Stomach (tissue), 8 donors: ENCODE measurements at regions not wholly inside any gene's neighbourhood (a gene's known extent, or its start where the extent isn't known, plus 50 kb on each side); places are given as distances from the start of the nearest gene placed in this dataset.

Source experiments
- DNase-seq, 2 donors: peaks; one replicate each; pipeline versions ENCODE4 v3.0.0 to v3.0.0-alpha.2; 2013 to 2019
- H3K27ac ChIP-seq, 5 donors: fragments of 200-600 bp in 4 of 5; sonication (generic) in 4 of 5; one replicate each; pipeline ENCODE4 v1.5.1; 2013 to 2019; ENCODE audit warnings: mild to moderate bottlenecking in 1 of 5, moderate library complexity in 1 of 5
- H3K27me3 ChIP-seq, 3 donors: fragments of 200-600 bp; sonication (generic); one replicate each; pipeline ENCODE4 v1.5.1; 2017 to 2019; ENCODE audit warnings: mixed run types in 1 of 3
- H3K36me3 ChIP-seq, 4 donors: fragments of 200-600 bp; sonication (generic); 1 replicate in 3 of 4; 2 replicates in 1 of 4; pipeline ENCODE4 v1.5.1; 2016 to 2019
- H3K4me1 ChIP-seq, 4 donors: fragments of 200-600 bp; sonication (generic); one replicate each; pipeline ENCODE4 v1.5.1; 2016 to 2019
- H3K4me3 ChIP-seq, 4 donors: fragments of 200-600 bp; sonication (generic) in 3 of 4; one replicate each; pipeline ENCODE4 v1.5.1; 2016 to 2019; ENCODE audit warnings: mild to moderate bottlenecking in 1 of 4
- H3K9me3 ChIP-seq, 4 donors: fragments of 200-600 bp; sonication (generic); one replicate each; pipeline ENCODE4 v1.5.1; 2016 to 2019
- EP300 ChIP-seq: sonication (generic); formaldehyde crosslinking; IDR thresholded peaks from one replicate; pipeline ENCODE4 v1.6.1; 2017; ENCODE audit warnings: antibody characterized with exemption
- POLR2A ChIP-seq, 4 donors: fragments of 450-650 bp; IDR thresholded peaks; one replicate each; pipeline ENCODE4 v1.6.1; 2016; ENCODE audit warnings: antibody characterized with exemption in 4 of 4, control low read depth in 2 of 4, mild to moderate bottlenecking in 1 of 4, moderate library complexity in 1 of 4
- POLR2AphosphoS5 ChIP-seq, 3 donors: sonication (generic); formaldehyde crosslinking; IDR thresholded peaks; one replicate each; pipeline ENCODE4 v1.6.1; 2016; ENCODE audit warnings: antibody characterized with exemption in 3 of 3
- WGBS, 5 donors: extraction: QIAGEN DNeasy Blood & Tissue Kit in 3 of 5; methylation state at CpG; one replicate each; pipeline versions ENCODE4 v1.1.5 to v1.1.7; 2013 to 2018; 5-methylcytosine and 5-hydroxymethylcytosine counted together
- intact Hi-C: fragments of 100-400 bp; cut with DNase I; formaldehyde crosslinking; loops from one replicate; pipeline ENCODE4 v1.15.1; 2023; ENCODE audit warnings: low total_unique reads
- TF ChIP-seq, protein P1 (sequence below), 7 experiments: fragments of 450-650 bp in 4 of 7; fragments of 200-600 bp in 3 of 7; sonication (generic) in 3 of 7; IDR thresholded peaks; one replicate each; pipeline ENCODE4 v1.5.1; 2016 to 2019; ENCODE audit warnings: antibody characterized with exemption in 7 of 7, control low read depth in 2 of 7, mild to moderate bottlenecking in 1 of 7
- donor health status: healthy with polysubstance abuse.
- donor health status: Bipolar disorder and iron deficiency.
- donor health status: healthy.

DNA sequence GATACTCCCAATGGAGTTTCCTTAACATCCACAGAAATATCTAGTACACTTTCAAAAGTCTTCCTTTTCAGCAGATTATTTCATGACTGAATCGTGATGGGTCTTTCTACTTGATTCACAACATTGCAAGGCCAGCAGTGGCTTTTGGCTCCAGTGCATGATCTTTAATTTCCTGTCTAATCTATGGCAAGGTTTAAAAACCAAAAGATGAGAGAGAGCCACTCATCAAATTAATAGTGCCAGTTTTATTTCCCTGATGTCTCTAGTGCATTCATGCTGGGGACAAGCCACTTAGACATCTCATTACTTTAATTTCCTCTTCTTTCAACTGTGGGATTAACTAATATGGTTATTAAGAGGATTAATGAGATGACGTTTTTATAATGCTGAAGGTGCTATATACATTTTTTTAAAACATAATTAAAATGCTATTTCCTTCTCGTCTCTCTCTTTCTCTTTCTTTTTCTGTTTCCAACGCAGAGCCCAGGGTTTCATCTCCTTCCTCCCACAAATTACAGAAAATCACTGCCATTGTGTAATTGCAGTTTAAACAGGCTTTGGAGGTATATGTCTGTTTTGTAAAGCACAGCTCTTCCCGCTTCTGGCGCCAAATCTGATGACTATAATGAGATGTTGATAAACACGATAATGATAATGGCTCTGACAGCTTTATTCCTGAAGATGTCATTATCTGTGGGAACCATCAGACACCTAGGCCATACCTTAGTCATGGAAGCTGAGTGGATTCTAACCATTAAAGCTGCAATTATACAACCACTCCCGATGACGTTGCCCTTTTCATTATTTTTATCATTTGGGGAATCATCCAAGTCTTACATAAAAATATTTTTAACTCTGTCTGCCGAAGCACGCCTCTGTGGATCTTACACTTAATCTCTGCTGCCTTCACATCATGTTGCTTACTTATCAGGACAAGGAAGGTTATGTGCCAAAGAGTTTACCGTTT, 103.1 kb upstream of the PPM1H start:
- no peak overlapping the region for H3K4me3 ChIP-seq
- H3K27ac ChIP-seq, result no peak overlapping the region
- H3K9me3 ChIP-seq, result no peaks in the 10 kb centered on the region
- 62 to 69% (median 64%) methylated on average over 12 of the region's 12 CpGs for WGBS, 5 donors
- no peak for TF ChIP-seq POLR2AphosphoS5 (IDR thresholded peaks at IDR 0.05)
- no peak for TF ChIP-seq POLR2A (IDR thresholded peaks at IDR 0.05)
- TF ChIP-seq EP300, result no peak
- TF ChIP-seq, protein P1, sequence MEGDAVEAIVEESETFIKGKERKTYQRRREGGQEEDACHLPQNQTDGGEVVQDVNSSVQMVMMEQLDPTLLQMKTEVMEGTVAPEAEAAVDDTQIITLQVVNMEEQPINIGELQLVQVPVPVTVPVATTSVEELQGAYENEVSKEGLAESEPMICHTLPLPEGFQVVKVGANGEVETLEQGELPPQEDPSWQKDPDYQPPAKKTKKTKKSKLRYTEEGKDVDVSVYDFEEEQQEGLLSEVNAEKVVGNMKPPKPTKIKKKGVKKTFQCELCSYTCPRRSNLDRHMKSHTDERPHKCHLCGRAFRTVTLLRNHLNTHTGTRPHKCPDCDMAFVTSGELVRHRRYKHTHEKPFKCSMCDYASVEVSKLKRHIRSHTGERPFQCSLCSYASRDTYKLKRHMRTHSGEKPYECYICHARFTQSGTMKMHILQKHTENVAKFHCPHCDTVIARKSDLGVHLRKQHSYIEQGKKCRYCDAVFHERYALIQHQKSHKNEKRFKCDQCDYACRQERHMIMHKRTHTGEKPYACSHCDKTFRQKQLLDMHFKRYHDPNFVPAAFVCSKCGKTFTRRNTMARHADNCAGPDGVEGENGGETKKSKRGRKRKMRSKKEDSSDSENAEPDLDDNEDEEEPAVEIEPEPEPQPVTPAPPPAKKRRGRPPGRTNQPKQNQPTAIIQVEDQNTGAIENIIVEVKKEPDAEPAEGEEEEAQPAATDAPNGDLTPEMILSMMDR (IDR thresholded peaks at IDR 0.05), result no peak
- no peaks in the 10 kb centered on the region for H3K27me3 ChIP-seq
- no peaks in the 10 kb centered on the region for H3K4me1 ChIP-seq
- no peaks in the 10 kb centered on the region for H3K36me3 ChIP-seq
- no peak for DNase-seq
- intact Hi-C loops, result no loop called here

DNA sequence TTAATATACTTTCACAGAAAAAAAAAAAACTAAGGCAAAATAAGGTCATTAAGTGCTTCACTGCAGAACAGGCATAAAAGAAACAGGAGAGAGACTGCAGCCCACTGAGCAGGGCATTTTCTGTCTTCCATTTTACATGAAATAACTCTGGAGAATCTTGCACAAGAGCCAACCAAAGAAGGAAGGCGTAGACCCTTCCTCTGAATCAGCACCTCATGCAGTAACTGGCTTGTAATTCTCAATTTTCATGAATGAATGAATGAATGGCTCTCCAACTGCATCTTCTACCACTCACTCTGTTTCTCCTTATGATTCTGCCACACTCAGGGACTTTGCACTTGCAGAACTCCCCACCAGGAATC, 102.0 kb upstream of the PPM1H start:
- DNase-seq, result no peak
- Histone ChIP-seq H3K4me1 (no peaks in the 10 kb centered on the region), H3K4me3 (no peak overlapping the region), H3K9me3 (no peaks in the 10 kb centered on the region), H3K27me3 (no peaks in the 10 kb centered on the region), H3K27ac (no peak overlapping the region), H3K36me3 (no peaks in the 10 kb centered on the region)
- intact Hi-C loops, result no loop called here
- 69 to 92% (median 78%) methylated on average over 1 of the region's 1 CpG for WGBS, 5 donors
- TF ChIP-seq POLR2A (IDR thresholded peaks at IDR 0.05) (no peak), POLR2AphosphoS5 (IDR thresholded peaks at IDR 0.05) (no peak), EP300 (no peak)
- TF ChIP-seq, protein P1 (IDR thresholded peaks at IDR 0.05), result no peak

DNA sequence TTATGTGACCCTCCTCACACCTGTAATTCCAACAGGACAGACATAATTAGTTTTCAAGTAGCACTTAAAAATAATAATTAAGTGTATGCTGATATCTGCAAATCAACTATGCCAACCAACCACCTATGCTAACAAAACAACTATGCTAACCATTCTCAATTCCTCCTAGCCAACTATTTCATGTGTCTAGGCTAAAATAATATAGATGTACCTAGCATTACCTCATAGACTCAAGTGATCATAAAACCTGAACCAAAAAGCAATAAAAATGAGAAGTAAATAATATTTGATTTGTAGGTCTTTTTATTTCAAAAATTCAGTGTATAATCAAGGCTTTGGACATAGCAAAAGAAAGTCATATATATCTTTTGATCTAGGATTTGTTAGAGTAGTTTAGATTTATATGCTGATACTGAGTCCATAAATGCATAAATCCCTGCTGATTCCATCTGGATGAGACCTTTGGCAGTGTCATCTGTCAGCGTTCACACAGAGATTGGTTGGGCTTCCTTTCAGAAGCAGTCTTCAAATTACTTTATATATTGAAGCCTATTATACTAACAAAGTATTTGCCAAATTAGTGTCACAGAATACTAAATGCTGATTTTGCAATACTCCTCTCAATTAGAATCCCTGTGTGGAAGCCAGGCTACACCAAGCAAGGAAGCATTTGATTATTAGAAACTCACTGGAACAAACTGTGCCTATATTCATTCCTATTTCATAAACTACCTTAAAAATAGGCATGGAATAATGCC, 101.4 kb upstream of the PPM1H start:
- Histone ChIP-seq H3K27ac (no peak overlapping the region), H3K4me3 (no peak overlapping the region), H3K36me3 (no peaks in the 10 kb centered on the region), H3K9me3 (no peaks in the 10 kb centered on the region), H3K27me3 (no peaks in the 10 kb centered on the region), H3K4me1 (no peaks in the 10 kb centered on the region)
- intact Hi-C loops, result no loop called here
- 79 to 88% (median 84%) methylated on average over 1 of the region's 1 CpG for WGBS, 5 donors
- TF ChIP-seq POLR2AphosphoS5 (IDR thresholded peaks at IDR 0.05) (no peak), EP300 (no peak), POLR2A (IDR thresholded peaks at IDR 0.05) (no peak)
- TF ChIP-seq, protein P1 (IDR thresholded peaks at IDR 0.05), result no peak
- no peak for DNase-seq

DNA sequence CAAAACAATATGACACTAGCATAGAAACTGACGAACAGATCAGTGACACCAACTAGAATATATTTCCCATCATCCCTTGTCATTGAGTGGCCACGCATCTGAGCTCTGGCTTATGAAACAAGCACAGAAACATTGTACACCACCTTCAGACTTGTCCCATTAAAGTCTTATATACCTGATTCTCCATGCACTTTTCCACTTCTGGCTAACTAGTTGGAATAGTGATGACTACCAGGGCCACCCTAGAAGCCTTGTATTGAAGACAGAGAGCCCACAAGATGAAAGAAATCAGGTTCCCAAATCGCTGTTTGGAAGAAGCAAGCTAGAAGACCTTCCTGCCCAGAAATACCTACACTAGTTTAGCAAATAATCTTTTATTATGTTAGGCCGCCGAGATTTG, 99.7 kb upstream of the PPM1H start:
- Histone ChIP-seq H3K36me3 (no peaks in the 10 kb centered on the region), H3K4me1 (no peaks in the 10 kb centered on the region), H3K27me3 (no peaks in the 10 kb centered on the region), H3K9me3 (no peaks in the 10 kb centered on the region), H3K27ac (no peak overlapping the region), H3K4me3 (no peak overlapping the region)
- 87 to 94% (median 92%) methylated on average over 5 of the region's 5 CpGs for WGBS, 5 donors
- no peak for TF ChIP-seq EP300
- TF ChIP-seq, protein P1 (IDR thresholded peaks at IDR 0.05), result no peak
- TF ChIP-seq POLR2AphosphoS5 (IDR thresholded peaks at IDR 0.05), result no peak
- TF ChIP-seq POLR2A (IDR thresholded peaks at IDR 0.05), result no peak
- intact Hi-C loops, result no loop called here
- no peak for DNase-seq
